Coronary artery (tissue), 2 donors: ENCODE measurements at regions not wholly inside any gene's neighbourhood (a gene's known extent, or its start where the extent isn't known, plus 50 kb on each side); places are given as distances from the start of the nearest gene placed in this dataset.

Experiments used
- DNase-seq: peaks from one replicate; pipeline ENCODE4 v3.0.0-alpha.2; 2017; ENCODE audit warnings: low spot score
- H3K27ac ChIP-seq, 2 donors: fragments of 200-600 bp; sonication (generic); one replicate each; pipeline ENCODE4 v1.5.1; 2016 to 2019
- H3K4me3 ChIP-seq: fragments of 200-600 bp; sonication (generic); 2 replicates; pipeline ENCODE4 v1.5.1; 2016; ENCODE audit warnings: mild to moderate bottlenecking, moderate library complexity
- CTCF ChIP-seq: fragments of 200-600 bp; sonication (generic); IDR thresholded peaks from one replicate; pipeline ENCODE4 v1.5.1; 2019; ENCODE audit warnings: antibody characterized with exemption

GRCh38 chr2:104701411-104701911, 152.5 kb upstream of the POU3F3 start:
- Histone ChIP-seq H3K27ac (no peak overlapping the region), H3K4me3 (no peak overlapping the region)
- TF ChIP-seq CTCF: no peak
- no peak for DNase-seq

GRCh38 chr2:104702031-104702850, 151.7 kb upstream of the POU3F3 start:
- Histone ChIP-seq H3K27ac (no peak overlapping the region), H3K4me3 (no peak overlapping the region)
- TF ChIP-seq CTCF: no peak
- DNase-seq: no peak

DNA sequence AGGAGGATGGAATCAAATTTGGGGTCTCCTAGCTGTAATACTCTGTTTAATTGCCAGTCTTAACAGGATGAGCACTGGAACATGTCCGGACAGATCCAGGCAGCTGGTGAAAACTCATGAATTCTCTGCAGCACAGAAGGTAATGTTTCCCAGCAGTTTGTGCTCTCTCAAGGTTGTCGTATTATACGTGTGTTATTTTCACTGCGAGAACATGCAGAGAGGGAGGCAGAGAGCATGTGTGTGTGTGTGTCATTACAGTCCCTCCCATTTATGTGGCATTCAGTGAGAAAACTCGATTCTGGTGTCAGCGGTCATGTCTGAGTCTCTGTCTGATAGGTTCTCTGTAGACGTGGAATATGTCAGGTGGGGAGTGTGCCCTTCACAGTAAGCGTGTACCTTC, 150.2 kb upstream of the POU3F3 start:
- DNase-seq: no peak
- no peak overlapping the region for H3K4me3 ChIP-seq
- H3K27ac ChIP-seq: no peak overlapping the region
- TF ChIP-seq CTCF: no peak

DNA sequence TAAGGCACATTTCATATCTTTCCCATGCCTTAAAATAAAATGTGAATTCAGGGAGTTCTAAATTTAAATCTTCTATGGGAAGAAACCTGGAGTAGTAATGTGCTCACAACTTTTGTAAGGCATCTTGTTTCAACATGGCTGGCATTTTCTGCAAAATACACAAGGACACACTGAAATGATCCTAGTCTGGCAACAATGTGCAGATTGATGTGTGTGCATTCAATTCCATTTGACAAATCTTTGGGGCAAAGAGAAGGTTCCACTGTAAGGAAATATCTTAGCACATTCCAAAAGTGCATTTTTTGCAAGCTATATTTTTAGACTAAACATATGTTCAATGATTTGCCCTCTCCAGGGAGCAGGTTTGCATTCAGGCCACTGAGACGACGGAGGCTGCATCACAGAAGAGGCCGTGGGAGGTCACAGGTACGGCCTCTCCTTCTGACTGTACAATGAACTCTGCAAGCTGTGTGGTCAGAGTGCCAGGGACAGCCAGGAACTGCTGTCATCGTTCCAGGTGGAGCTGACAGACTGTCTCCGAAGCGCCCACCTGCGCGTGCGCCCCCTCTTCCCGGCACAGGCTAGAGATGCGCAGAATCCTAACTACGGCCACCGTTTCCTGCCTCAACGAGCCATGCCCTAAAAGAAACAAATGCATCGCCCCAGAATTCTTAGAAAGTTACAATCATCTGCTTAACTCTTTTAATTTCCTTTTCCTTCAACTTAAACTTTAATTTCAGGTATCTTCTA, 149.2 kb upstream of the POU3F3 start:
- no peak for DNase-seq
- no peak overlapping the region for H3K4me3 ChIP-seq
- H3K27ac ChIP-seq: no peak overlapping the region
- TF ChIP-seq CTCF: no peak

GRCh38 chr2:104707056-104707455, 146.9 kb upstream of the POU3F3 start:
- no peak overlapping the region for H3K27ac ChIP-seq
- no peak overlapping the region for H3K4me3 ChIP-seq
- no peak for TF ChIP-seq CTCF
- no peak for DNase-seq

DNA sequence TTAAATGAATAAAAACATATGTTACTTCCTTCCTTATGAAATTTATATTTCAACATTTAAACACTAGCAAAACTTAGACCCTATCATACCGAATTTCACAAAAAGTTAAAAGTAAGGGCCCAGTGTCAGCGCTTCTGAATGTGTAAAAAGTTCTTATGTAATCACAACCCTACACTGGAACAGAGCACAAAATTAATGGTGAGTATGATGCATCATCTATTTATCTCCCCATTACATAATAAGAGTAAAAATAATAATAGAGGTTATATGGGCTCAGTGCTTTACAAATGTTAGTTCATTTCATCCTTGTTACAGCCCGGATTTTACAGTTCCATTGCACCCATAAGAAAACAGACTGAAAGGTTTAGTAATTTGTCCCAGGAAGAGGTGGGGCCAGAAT, 144.9 kb upstream of the POU3F3 start:
- no peak overlapping the region for H3K4me3 ChIP-seq
- no peak for DNase-seq
- TF ChIP-seq CTCF: no peak
- no peak overlapping the region for H3K27ac ChIP-seq
